ENCODE measurements at regions not wholly inside any gene's neighbourhood (a gene's known extent, or its start where the extent isn't known, plus 50 kb on each side); places are given as distances from the start of the nearest gene placed in this dataset.

GRCh38 chr4:58275856-58276255 is 1165.7 kb upstream of the IGFBP7 start:
- intact Hi-C loops (cut with DNase I), result no loop called here
- no peak for DNase-seq
- ATAC-seq, result peak; percentile 43

DNA sequence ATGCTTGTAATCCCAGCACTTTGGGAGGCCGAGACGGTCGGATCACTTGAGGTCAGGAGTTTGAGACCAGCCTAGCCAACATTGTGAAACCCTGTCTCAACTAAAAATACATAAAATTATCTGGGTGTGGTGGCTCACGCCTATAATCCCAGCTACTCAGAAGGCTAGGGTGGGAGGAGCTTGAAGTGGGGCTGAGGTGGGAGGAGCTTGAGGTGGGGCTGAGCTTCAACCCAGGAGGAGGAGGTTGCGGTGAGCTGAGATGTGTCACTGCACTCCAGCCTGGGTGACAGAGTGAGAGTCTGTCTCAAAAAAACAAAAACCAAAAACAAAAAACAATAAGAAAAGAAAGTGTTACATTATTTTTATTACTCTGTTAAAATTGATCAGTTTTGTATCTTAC is 1164.4 kb upstream of the IGFBP7 start:
- Histone ChIP-seq H3K36me3 (no peaks in the 10 kb centered on the region), H3K4me3 (no peak overlapping the region), H3K4me1 (no peaks in the 10 kb centered on the region), H3K27me3 (no peaks in the 10 kb centered on the region), H3K27ac (no peak overlapping the region), H3K9me3 (peaks cover 0 to 9% of the 10 kb centered on the region in 2 donors)
- TF ChIP-seq, protein P1, sequence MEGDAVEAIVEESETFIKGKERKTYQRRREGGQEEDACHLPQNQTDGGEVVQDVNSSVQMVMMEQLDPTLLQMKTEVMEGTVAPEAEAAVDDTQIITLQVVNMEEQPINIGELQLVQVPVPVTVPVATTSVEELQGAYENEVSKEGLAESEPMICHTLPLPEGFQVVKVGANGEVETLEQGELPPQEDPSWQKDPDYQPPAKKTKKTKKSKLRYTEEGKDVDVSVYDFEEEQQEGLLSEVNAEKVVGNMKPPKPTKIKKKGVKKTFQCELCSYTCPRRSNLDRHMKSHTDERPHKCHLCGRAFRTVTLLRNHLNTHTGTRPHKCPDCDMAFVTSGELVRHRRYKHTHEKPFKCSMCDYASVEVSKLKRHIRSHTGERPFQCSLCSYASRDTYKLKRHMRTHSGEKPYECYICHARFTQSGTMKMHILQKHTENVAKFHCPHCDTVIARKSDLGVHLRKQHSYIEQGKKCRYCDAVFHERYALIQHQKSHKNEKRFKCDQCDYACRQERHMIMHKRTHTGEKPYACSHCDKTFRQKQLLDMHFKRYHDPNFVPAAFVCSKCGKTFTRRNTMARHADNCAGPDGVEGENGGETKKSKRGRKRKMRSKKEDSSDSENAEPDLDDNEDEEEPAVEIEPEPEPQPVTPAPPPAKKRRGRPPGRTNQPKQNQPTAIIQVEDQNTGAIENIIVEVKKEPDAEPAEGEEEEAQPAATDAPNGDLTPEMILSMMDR (IDR thresholded peaks at IDR 0.05), result no peak
- ATAC-seq, result no peak
- intact Hi-C loops (cut with DNase I), result no loop called here
- DNase-seq, result no peak

More at GRCh38 chr4:58275856-58276255, 1165.7 kb upstream of the IGFBP7 start:
- Histone ChIP-seq H3K4me3 (no peak overlapping the region), H3K27me3 (no peaks in the 10 kb centered on the region), H3K36me3 (no peaks in the 10 kb centered on the region), H3K27ac (no peak overlapping the region), H3K4me1 (no peaks in the 10 kb centered on the region), H3K9me3 (peaks cover 0 to 2% of the 10 kb centered on the region in 2 donors)
- TF ChIP-seq, protein P1 (IDR thresholded peaks at IDR 0.05), result no peak

- no peaks in the 10 kb centered on the region for H3K36me3 ChIP-seq
- no peaks in the 10 kb centered on the region for H3K4me1 ChIP-seq
- TF ChIP-seq, protein P1 (IDR thresholded peaks at IDR 0.05), result no peak
- DNase-seq, result no peak
- peaks cover 0 to 13% of the 10 kb centered on the region in 2 donors for H3K9me3 ChIP-seq
- no peak for ATAC-seq
- no peak overlapping the region for H3K4me3 ChIP-seq
- no peaks in the 10 kb centered on the region for H3K27me3 ChIP-seq
- no peak overlapping the region for H3K27ac ChIP-seq
- intact Hi-C loops (cut with DNase I), result no loop called here
Observed at GRCh38 chr4:58272311-58272710, 1162.1 kb upstream of the IGFBP7 start.

- TF ChIP-seq, protein P1 (IDR thresholded peaks at IDR 0.05), result no peak
- Histone ChIP-seq H3K36me3 (no peaks in the 10 kb centered on the region), H3K9me3 (peaks cover 0 to 11% of the 10 kb centered on the region in 2 donors), H3K4me1 (no peaks in the 10 kb centered on the region), H3K27me3 (no peaks in the 10 kb centered on the region), H3K27ac (no peak overlapping the region), H3K4me3 (no peak overlapping the region)
- ATAC-seq, result no peak
- intact Hi-C loops (cut with DNase I), result no loop called here
- DNase-seq, result no peak
Observed at GRCh38 chr4:58265734-58266133, 1155.5 kb upstream of the IGFBP7 start.

DNA sequence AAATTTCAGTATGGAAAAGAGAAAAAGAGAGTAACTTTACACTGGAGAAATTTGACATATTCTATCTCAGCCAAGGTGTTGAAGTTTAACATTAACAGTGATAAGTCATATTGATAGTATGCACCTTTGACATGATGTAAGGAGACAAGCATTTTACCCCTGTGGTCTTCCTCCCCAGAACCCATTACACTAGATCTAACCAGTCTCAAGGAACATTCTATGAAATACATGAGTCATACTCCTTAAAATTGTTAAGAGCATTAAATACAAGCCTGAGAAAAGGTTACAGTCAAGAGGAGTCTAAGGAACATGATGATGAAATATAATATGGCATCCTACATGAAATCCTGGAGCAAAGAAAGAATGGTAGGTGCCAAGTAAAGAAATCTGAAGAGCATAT is 1151.3 kb upstream of the IGFBP7 start:
- DNase-seq (no peak), ATAC-seq (peak; percentile 80)
- H3K4me3 ChIP-seq, result no peak overlapping the region
- no peaks in the 10 kb centered on the region for H3K36me3 ChIP-seq
- H3K27me3 ChIP-seq, result no peaks in the 10 kb centered on the region
- H3K4me1 ChIP-seq, result no peaks in the 10 kb centered on the region
- intact Hi-C loops (cut with DNase I), result no loop called here
- TF ChIP-seq, protein P1 (IDR thresholded peaks at IDR 0.05), result no peak
- no peaks in the 10 kb centered on the region for H3K9me3 ChIP-seq
- no peak overlapping the region for H3K27ac ChIP-seq

Measured in left lung (tissue), 4 donors.